ENCODE measurements at regions not wholly inside any gene's neighbourhood (a gene's known extent, or its start where the extent isn't known, plus 50 kb on each side); places are given as distances from the start of the nearest gene placed in this dataset.

- Histone ChIP-seq H3K4me2 (ENCODE audit: insufficient read depth, low read length, poor library complexity, severe bottlenecking) (no peak overlapping the region), H3K36me3 (replicated peaks in 1 of 2; ENCODE audit: control insufficient read depth in 2 of 2, insufficient read depth in 2 of 2, low read length in 2 of 2) (no peaks in the 10 kb centered on the region), H2BK5ac (ENCODE audit: low read length) (no peak overlapping the region), H2BK12ac (ENCODE audit: low read length) (no peak overlapping the region), H2BK120ac (ENCODE audit: low read depth, low read length) (no peak overlapping the region), H4K8ac (ENCODE audit: low read depth, low read length) (no peak overlapping the region), H4K91ac (ENCODE audit: low read depth, low read length, poor library complexity) (no peak overlapping the region), H3K27ac (replicated peaks; ENCODE audit: low read length) (no peak overlapping the region), H3K9ac (ENCODE audit: low read depth, low read length, poor library complexity) (no peak overlapping the region), H3K18ac (ENCODE audit: low read length) (no peak overlapping the region), H3K27me3 (ENCODE audit: control insufficient read depth in 3 of 3, insufficient read depth in 3 of 3, low read depth in 1 of 3, low read length in 3 of 3) (no peaks in the 10 kb centered on the region), H2BK15ac (ENCODE audit: low read length) (no peak overlapping the region), H3K14ac (ENCODE audit: low read length) (no peak overlapping the region), H3K9me3 (replicated peaks in 1 of 2; ENCODE audit: control insufficient read depth in 2 of 2, insufficient read depth in 1 of 2, low read depth in 1 of 2, low read length in 2 of 2) (peaks cover 0 to 3% of the 10 kb centered on the region in 2 donors), H3K4ac (ENCODE audit: low read length) (no peak overlapping the region), H2AFZ (ENCODE audit: low read length) (no peak overlapping the region), H3K79me1 (ENCODE audit: low read depth, low read length) (no peaks in the 10 kb centered on the region), H3K4me1 (ENCODE audit: control insufficient read depth in 2 of 2, insufficient read depth in 1 of 2, low read depth in 1 of 2, low read length in 2 of 2) (no peaks in the 10 kb centered on the region), H2AK5ac (ENCODE audit: low read depth, low read length) (no peak overlapping the region), H3K23ac (ENCODE audit: low read depth, low read length, poor library complexity) (no peak overlapping the region), H3K4me3 (ENCODE audit: low read length in 2 of 2) (no peak overlapping the region)
- DNase-seq (ENCODE audit: low spot score), result no peak
- no CpG with 5 or more reads among the region's 3 CpGs for WGBS, 2 donors (ENCODE audit: extremely low coverage in 2 of 2, insufficient read length in 2 of 2, insufficient replicate concordance in 1 of 2)
Measured at GRCh38 chr5:87081016-87081415, 186.7 kb upstream of the RASA1 start.

GRCh38 chr5:87081511-87082372, 185.9 kb upstream of the RASA1 start:
- peak overlapping the region; percentile 11 for H2AFZ ChIP-seq (ENCODE audit: low read length)
- DNase-seq (ENCODE audit: low spot score), result no peak
- WGBS, 2 donors (ENCODE audit: extremely low coverage in 2 of 2, insufficient read length in 2 of 2, insufficient replicate concordance in 1 of 2), result no CpG with 5 or more reads among the region's 4 CpGs

DNA sequence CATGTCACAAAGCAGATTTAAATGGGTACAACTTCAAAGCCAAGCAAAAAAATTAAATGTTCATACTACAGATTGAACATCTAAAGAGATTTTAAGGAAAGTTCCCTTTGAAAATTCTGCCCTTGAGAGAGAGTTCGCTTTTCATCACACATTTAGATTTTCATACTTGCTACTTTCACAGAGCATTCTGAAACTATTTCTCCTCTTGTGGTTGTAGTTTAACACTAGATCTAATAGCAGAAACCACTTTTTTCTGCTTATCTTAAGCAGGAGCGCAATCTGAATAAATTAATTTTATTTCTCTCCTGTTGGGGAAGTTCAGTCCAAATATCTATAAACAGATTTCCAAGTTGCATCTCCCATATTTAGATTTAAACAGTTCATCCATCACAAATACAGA, 173.3 kb upstream of the RASA1 start:
- Histone ChIP-seq H3K4ac (ENCODE audit: low read length) (no peak overlapping the region), H4K91ac (ENCODE audit: low read depth, low read length, poor library complexity) (no peak overlapping the region), H3K36me3 (replicated peaks in 1 of 2; ENCODE audit: control insufficient read depth in 2 of 2, insufficient read depth in 2 of 2, low read length in 2 of 2) (no peaks in the 10 kb centered on the region), H3K79me1 (ENCODE audit: low read depth, low read length) (no peaks in the 10 kb centered on the region), H2BK120ac (ENCODE audit: low read depth, low read length) (no peak overlapping the region), H4K8ac (ENCODE audit: low read depth, low read length) (no peak overlapping the region), H2AFZ (ENCODE audit: low read length) (no peak overlapping the region), H3K27me3 (ENCODE audit: control insufficient read depth in 3 of 3, insufficient read depth in 3 of 3, low read depth in 1 of 3, low read length in 3 of 3) (no peaks in the 10 kb centered on the region), H3K4me2 (ENCODE audit: insufficient read depth, low read length, poor library complexity, severe bottlenecking) (no peak overlapping the region), H3K9me3 (replicated peaks in 1 of 2; ENCODE audit: control insufficient read depth in 2 of 2, insufficient read depth in 1 of 2, low read depth in 1 of 2, low read length in 2 of 2) (peaks cover 0 to 2% of the 10 kb centered on the region in 2 donors), H3K23ac (ENCODE audit: low read depth, low read length, poor library complexity) (no peak overlapping the region), H3K18ac (ENCODE audit: low read length) (no peak overlapping the region), H3K9ac (ENCODE audit: low read depth, low read length, poor library complexity) (no peak overlapping the region), H3K27ac (replicated peaks; ENCODE audit: low read length) (no peak overlapping the region), H2BK12ac (ENCODE audit: low read length) (no peak overlapping the region), H3K4me1 (ENCODE audit: control insufficient read depth in 2 of 2, insufficient read depth in 1 of 2, low read depth in 1 of 2, low read length in 2 of 2) (no peaks in the 10 kb centered on the region), H3K14ac (ENCODE audit: low read length) (no peak overlapping the region), H2BK5ac (ENCODE audit: low read length) (no peak overlapping the region), H2BK15ac (ENCODE audit: low read length) (no peak overlapping the region), H3K4me3 (ENCODE audit: low read length in 2 of 2) (no peak overlapping the region), H2AK5ac (ENCODE audit: low read depth, low read length) (no peak overlapping the region)
- no CpG with 5 or more reads among the region's 2 CpGs for WGBS, 2 donors (ENCODE audit: extremely low coverage in 2 of 2, insufficient read length in 2 of 2, insufficient replicate concordance in 1 of 2)
- DNase-seq (ENCODE audit: low spot score), result no peak

More at GRCh38 chr5:87081511-87082372, 185.9 kb upstream of the RASA1 start:
- Histone ChIP-seq H2BK5ac (ENCODE audit: low read length) (no peak overlapping the region), H3K9ac (ENCODE audit: low read depth, low read length, poor library complexity) (no peak overlapping the region), H3K4me1 (ENCODE audit: control insufficient read depth in 2 of 2, insufficient read depth in 1 of 2, low read depth in 1 of 2, low read length in 2 of 2) (no peaks in the 10 kb centered on the region), H4K91ac (ENCODE audit: low read depth, low read length, poor library complexity) (no peak overlapping the region), H3K4me3 (ENCODE audit: low read length in 2 of 2) (no peak overlapping the region), H3K4me2 (ENCODE audit: insufficient read depth, low read length, poor library complexity, severe bottlenecking) (no peak overlapping the region), H3K36me3 (replicated peaks in 1 of 2; ENCODE audit: control insufficient read depth in 2 of 2, insufficient read depth in 2 of 2, low read length in 2 of 2) (no peaks in the 10 kb centered on the region), H3K18ac (ENCODE audit: low read length) (no peak overlapping the region), H3K79me1 (ENCODE audit: low read depth, low read length) (no peaks in the 10 kb centered on the region), H3K14ac (ENCODE audit: low read length) (no peak overlapping the region), H2BK12ac (ENCODE audit: low read length) (no peak overlapping the region), H2BK120ac (ENCODE audit: low read depth, low read length) (no peak overlapping the region), H3K27me3 (ENCODE audit: control insufficient read depth in 3 of 3, insufficient read depth in 3 of 3, low read depth in 1 of 3, low read length in 3 of 3) (no peaks in the 10 kb centered on the region), H4K8ac (ENCODE audit: low read depth, low read length) (no peak overlapping the region), H2AK5ac (ENCODE audit: low read depth, low read length) (no peak overlapping the region), H2BK15ac (ENCODE audit: low read length) (no peak overlapping the region), H3K4ac (ENCODE audit: low read length) (no peak overlapping the region), H3K23ac (ENCODE audit: low read depth, low read length, poor library complexity) (no peak overlapping the region), H3K27ac (replicated peaks; ENCODE audit: low read length) (no peak overlapping the region), H3K9me3 (replicated peaks in 1 of 2; ENCODE audit: control insufficient read depth in 2 of 2, insufficient read depth in 1 of 2, low read depth in 1 of 2, low read length in 2 of 2) (peaks cover 0 to 3% of the 10 kb centered on the region in 2 donors)

- no peak overlapping the region for H4K8ac ChIP-seq (ENCODE audit: low read depth, low read length)
- no peak overlapping the region for H3K27ac ChIP-seq (replicated peaks; ENCODE audit: low read length)
- no CpG with 5 or more reads among the region's 4 CpGs for WGBS, 2 donors (ENCODE audit: extremely low coverage in 2 of 2, insufficient read length in 2 of 2, insufficient replicate concordance in 1 of 2)
- no peak overlapping the region for H2AFZ ChIP-seq (ENCODE audit: low read length)
- H3K9ac ChIP-seq (ENCODE audit: low read depth, low read length, poor library complexity), result no peak overlapping the region
- H3K79me1 ChIP-seq (ENCODE audit: low read depth, low read length), result no peaks in the 10 kb centered on the region
- H2BK120ac ChIP-seq (ENCODE audit: low read depth, low read length), result no peak overlapping the region
- H2BK5ac ChIP-seq (ENCODE audit: low read length), result no peak overlapping the region
- H3K4me3 ChIP-seq (ENCODE audit: low read length in 2 of 2), result no peak overlapping the region
- H2BK12ac ChIP-seq (ENCODE audit: low read length), result no peak overlapping the region
- no peaks in the 10 kb centered on the region for H3K27me3 ChIP-seq (ENCODE audit: control insufficient read depth in 3 of 3, insufficient read depth in 3 of 3, low read depth in 1 of 3, low read length in 3 of 3)
- H3K18ac ChIP-seq (ENCODE audit: low read length), result no peak overlapping the region
- no peak overlapping the region for H3K23ac ChIP-seq (ENCODE audit: low read depth, low read length, poor library complexity)
- peaks cover 0 to 2% of the 10 kb centered on the region in 2 donors for H3K9me3 ChIP-seq (replicated peaks in 1 of 2; ENCODE audit: control insufficient read depth in 2 of 2, insufficient read depth in 1 of 2, low read depth in 1 of 2, low read length in 2 of 2)
- no peak overlapping the region for H4K91ac ChIP-seq (ENCODE audit: low read depth, low read length, poor library complexity)
- H3K4me2 ChIP-seq (ENCODE audit: insufficient read depth, low read length, poor library complexity, severe bottlenecking), result no peak overlapping the region
- H2AK5ac ChIP-seq (ENCODE audit: low read depth, low read length), result no peak overlapping the region
- no peak overlapping the region for H3K4ac ChIP-seq (ENCODE audit: low read length)
- H3K36me3 ChIP-seq (replicated peaks in 1 of 2; ENCODE audit: control insufficient read depth in 2 of 2, insufficient read depth in 2 of 2, low read length in 2 of 2), result no peaks in the 10 kb centered on the region
- peaks cover 0 to 2% of the 10 kb centered on the region in 2 donors for H3K4me1 ChIP-seq (ENCODE audit: control insufficient read depth in 2 of 2, insufficient read depth in 1 of 2, low read depth in 1 of 2, low read length in 2 of 2)
- DNase-seq (ENCODE audit: low spot score), result no peak
- no peak overlapping the region for H3K14ac ChIP-seq (ENCODE audit: low read length)
- H2BK15ac ChIP-seq (ENCODE audit: low read length), result no peak overlapping the region
Measured at GRCh38 chr5:87094833-87095232, 172.8 kb upstream of the RASA1 start.
